ENCODE measurements at regions not wholly inside any gene's neighbourhood (a gene's known extent, or its start where the extent isn't known, plus 50 kb on each side); places are given as distances from the start of the nearest gene placed in this dataset.

DNA sequence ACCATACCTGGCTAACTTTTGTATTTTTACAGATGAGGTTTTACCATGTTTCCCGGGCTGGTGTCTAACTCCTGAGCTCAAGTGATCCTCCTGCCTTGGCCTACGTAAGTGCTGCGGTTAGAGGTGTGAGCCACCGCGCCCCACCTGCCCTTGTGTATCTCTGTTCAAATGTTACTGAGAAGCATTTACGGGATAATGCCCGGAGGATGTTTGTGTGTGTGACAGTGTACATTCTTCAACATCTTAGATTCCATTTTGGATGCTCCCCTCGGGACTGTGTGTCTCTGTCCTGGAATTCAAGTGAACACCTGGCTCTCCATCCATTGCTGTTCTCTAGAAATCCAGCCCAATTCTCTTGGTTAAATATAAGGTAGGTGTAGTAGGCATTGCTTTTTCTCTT, 93.7 kb downstream of the NLRP12 start:
- no peak for TF ChIP-seq MXI1 (IDR thresholded peaks at IDR 0.05; ENCODE audit: low read depth, low read length)
- TF ChIP-seq, protein P1, sequence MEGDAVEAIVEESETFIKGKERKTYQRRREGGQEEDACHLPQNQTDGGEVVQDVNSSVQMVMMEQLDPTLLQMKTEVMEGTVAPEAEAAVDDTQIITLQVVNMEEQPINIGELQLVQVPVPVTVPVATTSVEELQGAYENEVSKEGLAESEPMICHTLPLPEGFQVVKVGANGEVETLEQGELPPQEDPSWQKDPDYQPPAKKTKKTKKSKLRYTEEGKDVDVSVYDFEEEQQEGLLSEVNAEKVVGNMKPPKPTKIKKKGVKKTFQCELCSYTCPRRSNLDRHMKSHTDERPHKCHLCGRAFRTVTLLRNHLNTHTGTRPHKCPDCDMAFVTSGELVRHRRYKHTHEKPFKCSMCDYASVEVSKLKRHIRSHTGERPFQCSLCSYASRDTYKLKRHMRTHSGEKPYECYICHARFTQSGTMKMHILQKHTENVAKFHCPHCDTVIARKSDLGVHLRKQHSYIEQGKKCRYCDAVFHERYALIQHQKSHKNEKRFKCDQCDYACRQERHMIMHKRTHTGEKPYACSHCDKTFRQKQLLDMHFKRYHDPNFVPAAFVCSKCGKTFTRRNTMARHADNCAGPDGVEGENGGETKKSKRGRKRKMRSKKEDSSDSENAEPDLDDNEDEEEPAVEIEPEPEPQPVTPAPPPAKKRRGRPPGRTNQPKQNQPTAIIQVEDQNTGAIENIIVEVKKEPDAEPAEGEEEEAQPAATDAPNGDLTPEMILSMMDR (IDR thresholded peaks at IDR 0.05) = no peak
- TF ChIP-seq FOXJ3 (CRISPR knock-in tag; IDR thresholded peaks at IDR 0.05) = no peak
- TF ChIP-seq, protein P2, sequence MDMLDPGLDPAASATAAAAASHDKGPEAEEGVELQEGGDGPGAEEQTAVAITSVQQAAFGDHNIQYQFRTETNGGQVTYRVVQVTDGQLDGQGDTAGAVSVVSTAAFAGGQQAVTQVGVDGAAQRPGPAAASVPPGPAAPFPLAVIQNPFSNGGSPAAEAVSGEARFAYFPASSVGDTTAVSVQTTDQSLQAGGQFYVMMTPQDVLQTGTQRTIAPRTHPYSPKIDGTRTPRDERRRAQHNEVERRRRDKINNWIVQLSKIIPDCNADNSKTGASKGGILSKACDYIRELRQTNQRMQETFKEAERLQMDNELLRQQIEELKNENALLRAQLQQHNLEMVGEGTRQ (IDR thresholded peaks at IDR 0.05; ENCODE audit: borderline replicate concordance, low read depth, low read length) = no peak
